HT-29 (cell line): ENCODE measurements at regions not wholly inside any gene's neighbourhood (a gene's known extent, or its start where the extent isn't known, plus 50 kb on each side); places are given as distances from the start of the nearest gene placed in this dataset.
A peak's percentile ranks its signal among the peaks of the same experiment; 100 is the strongest.
"Not testable (repeated sequence)": the region's sequence is repeated elsewhere in the genome, so short reads cannot be mapped to it uniquely, and the experiment has no call there.

Experiments
- DNase-seq: peaks from one replicate; pipeline ENCODE4 v3.0.0-alpha.2; 2015; ENCODE audit warnings: low spot score

DNA sequence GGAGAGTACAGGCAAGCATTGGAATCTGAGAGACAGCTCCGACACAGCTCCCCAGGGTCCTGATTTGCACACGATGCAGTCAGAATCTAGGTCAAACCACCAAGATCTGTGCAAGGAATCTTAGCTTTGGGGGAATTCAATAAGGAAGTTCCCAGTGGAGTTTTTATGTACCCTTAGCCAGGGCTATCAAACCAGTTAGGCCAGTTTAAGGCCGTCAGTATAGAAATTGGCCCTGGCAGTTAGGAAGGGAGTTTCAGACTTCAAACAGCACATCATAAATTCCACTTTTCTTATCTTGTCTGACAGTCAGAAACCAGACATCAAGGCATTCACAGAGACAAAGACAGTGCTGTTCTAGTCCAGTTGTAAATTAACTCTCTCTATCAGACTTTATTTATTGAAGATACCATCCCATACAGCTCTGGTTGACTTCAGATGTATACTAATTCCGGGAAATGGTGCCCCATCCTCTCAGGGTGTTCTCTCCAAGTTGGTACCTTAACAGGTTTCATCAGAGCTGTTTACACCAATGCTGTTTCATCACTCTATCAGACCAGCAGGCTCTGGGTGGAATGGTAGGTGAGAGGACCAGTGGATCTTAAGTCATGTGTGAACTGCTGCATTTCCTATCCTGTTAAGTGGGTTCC is 157.5 kb upstream of the ATF7IP start:
- peak; percentile 94 for DNase-seq

DNA sequence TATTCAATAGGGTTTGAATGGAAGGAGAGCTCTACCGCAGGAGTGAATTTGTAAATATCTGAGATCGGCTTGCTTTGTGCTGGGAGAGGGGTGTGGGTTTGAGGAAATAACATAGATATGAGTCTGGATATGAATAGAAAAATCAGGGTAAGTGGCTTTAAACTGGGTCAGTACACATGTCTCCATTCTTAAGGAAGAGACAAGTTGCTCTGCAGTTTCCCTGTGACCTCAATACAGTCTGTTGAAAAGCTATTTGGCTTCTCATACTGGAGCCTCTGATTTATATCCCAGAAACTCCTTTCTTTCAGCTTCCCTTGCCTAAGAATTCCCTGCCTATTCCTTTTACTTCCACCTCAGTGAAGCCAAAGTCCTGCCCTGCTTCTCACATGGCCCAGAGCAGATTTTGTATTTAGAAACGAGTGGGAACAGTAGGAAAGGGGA is 153.5 kb upstream of the ATF7IP start:
- peak; percentile 9 for DNase-seq

DNA sequence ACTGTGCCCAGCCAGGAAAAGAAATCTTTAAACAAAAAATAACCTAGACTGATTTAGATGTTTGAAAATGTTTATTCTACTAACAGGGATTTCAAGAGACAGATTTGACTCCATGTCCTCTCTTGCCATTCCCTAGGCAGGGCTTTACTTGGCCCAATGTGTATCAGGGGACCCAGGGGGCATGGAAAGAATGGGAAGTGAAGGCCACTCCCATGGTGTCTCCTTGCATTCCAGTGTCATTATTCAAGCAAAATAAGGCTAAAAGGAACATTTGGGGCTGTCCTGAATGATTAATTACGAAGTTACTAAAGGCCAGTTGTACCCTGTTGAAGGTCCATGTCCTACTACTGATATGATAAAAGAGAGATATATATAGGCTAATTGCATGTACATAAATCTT is 151.9 kb upstream of the ATF7IP start:
- no peak for DNase-seq

DNA sequence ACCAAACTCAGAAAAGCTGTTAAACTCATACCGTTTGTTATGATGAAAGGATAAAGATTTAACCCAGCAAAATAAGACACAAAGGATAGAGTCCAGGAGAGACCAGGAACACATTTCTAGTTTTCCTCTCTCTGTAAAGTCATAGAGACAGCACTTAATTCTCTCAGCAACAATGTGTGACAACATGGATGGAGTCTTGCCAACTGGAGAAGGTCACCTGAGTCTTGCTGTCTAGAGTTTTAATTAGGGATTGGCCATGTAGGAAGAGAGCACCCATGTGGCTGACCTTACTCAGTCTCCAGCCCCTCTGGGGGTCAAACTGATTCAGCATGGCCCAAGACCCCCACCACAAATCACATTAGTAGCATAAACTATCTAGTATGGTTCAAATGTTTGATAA is 151.0 kb upstream of the ATF7IP start:
- DNase-seq, result no peak

DNA sequence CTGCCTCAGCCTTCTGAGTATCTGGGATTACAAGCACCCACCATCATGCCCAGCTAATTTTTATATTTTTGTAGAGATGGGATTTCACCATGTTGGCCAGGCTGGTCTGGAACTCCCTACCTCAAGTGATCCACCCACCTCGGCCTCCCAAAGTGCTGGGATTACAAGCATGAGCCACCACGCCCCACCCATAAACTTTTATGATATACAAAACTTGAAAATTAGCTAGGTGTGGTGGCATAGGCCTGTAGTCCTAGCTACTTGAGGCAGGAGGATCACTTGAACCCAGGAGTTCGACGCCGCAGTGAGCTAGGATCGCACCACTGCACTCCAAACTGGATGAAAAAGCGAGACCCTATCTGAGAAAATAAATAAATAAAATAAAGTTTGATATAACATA is 149.5 kb upstream of the ATF7IP start:
- not testable (repeated sequence) for DNase-seq

DNA sequence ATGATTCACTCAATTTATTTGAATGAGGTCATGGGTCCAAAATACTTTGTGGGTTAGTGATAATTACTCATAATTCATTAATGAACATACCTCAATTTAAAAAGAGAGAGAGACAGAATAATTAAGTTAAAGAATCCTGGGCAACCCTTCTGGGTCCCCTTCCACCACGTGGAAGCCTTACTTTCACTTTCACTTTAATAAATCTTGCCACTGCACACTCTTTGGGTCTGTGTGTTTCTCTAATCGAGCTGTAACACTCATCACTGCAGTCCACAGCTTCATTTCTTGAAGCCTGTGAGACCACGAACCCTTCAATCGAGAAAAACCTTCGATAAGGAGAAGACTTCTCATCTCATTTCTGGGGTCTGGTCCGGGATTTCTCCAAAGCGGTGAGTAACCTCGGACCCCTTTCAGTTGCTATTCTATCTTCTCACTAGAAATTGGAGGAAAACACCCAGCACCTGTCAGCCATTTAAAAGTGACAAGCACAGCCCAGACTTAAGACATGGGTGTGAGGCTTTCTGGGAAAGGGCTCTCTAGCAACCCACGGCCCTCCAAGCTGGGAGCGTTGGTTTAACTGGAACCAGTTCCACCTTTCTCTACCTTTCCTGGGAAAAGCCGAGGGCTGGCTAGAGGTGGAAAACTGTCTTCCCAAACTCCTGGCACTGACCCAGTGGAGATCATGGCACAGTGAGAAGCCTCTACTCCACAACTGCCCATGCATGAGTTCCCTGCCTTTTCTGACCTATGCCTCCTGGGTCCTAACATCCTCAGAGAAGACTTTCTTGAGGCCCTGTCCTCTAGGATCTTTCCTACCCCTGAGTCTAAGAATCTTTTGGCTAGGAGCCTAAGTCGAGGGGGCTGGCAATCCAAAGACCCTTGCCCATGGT is 148.8 kb upstream of the ATF7IP start:
- DNase-seq, result peak; percentile 16

DNA sequence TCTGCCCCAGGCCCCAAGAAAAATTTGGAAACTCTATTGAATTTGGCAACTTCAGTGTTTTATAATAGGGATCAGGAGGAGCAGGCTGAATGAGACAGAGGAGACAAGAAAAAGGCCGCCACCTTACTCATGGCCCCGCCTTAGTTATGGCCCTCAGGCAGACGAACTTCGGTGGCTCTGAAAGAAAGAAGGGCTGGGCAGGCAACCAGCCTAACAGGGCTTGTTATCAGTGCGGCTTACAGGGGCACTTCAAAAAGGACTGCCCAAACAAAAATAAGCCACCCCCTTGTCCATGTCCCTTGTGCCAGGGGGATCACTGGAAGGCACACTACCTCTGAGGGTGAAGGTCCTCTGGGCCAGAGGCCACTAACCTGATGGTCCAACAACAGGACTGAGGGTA is 146.3 kb upstream of the ATF7IP start:
- no peak for DNase-seq

DNA sequence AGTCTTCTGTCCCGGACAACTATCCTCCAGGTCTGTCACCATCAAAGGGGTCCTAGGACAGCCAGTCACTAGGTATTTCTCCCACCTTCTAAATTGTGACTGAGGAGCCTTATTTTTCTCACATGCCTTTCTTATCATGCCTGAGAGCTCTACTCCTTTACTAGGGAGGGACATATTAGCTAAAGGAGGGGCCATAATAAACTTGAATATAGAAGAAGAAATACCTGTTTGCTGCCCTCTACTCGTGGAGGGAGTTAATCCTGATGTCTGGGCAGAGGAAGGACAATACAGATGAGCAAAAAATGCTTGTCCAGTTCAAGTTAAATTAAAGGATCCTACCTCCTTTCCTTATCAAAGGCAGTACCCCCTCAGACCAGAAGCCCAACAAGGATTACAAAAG is 145.8 kb upstream of the ATF7IP start:
- DNase-seq, result peak; percentile 43

DNA sequence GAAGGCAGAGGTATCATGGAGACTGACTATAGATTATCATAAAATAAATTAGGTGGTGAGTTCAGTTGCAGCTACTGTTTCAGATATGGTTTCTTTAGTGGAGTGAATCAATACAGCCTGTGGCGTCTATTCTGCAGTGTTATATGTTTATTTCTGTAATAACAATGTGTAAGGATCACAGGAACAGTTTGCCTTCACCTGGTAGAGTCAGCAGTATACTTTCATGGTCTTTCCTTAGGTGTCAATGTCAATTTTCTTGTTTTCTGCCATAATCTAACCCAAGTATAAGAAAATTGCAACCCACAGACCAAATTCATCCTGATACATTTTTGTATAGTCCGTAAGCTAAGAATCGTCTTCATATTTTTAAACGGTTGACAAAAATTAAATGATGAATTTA is 140.4 kb upstream of the ATF7IP start:
- no peak for DNase-seq

DNA sequence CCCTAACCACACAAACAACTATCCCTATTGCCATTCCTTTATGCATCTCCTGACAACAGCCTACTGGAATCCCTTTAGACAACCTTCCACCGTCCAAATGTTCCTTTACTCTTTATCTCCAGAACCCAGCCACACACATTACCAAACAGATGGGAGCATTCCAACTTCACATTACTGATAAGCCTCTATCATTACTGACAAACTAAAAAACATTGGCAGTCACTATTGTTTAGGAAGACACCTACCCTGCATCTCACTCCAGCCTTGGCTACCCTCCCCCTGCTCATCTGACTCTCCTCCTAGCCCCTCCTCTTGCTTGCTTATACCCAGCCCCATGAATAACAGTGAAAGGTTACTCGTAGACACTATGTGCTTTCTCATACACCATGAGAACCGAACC is 130.3 kb upstream of the ATF7IP start:
- DNase-seq, result not testable (repeated sequence)

DNA sequence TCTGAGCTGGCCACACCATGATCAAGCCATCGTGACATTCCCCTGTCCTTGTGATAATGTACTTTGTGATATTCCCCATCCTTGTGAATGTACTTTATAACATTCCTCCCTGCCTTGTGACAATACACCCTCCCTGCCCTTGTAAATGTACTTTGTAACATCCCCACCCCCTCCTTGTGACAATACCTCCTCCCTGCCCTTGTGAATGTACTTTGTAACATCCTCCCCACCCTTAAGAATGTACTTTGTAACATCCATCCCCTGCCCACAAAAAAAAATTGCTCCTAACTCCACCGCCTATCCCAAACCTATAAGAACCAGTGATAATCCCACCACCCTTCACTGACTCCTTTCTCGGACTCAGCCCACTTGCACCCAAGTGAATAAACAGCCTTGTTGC is 128.8 kb upstream of the ATF7IP start:
- DNase-seq, result not testable (repeated sequence)

DNA sequence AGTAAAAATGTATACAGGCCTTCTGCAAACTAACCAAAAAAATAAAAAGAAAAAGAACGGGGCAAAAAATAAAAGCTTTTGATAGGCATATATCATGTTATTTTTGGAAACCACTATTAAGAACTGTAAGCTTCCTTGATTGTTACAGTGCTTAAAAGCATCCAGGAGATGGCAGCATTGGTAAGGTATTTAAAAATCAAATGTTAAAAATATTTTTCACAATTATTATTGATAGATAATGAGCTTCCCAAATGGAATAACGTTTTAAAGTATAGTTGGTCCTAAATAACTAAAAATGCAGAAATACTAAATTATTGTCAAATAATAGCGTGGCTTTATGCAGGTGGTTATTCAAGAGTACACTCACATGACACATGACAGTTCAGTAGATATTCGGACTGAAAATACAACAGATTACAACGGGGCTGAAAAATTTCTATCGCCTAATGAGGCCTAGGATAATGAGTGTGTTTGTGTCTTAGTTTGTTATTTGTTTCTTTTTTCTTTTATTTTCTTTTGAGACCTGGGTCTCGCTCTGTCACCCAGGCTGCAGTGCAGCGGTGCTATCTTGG is 127.2 kb upstream of the ATF7IP start:
- DNase-seq, result peak; percentile 63

DNA sequence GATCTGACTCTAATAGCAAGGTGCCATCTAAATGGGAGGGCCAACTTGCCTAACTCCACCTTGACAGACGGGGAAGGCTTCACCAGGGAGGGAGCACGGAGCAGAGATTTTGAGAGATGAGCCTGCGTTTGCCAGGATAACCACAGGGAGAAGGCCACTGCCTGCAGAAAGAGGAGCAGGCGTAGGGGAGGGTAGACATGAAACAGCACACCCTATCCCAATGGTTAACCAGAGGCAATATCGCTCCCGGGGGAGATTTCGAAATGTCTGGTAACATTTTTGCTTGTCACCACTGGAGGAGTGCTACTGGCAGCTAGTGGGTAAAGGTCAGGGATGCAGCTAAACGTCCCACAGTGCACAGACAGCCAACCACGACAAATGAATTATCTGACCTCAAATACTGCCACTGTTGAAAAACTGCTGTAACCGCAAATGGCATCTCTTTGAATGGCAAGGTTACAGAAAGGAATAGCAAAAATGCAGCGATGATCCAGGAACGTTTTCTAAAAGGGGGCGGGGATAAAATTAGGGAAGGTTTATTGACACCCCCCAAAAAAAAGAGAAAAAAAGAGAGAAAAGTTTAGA is 126.0 kb upstream of the ATF7IP start:
- peak; percentile 39 for DNase-seq

DNA sequence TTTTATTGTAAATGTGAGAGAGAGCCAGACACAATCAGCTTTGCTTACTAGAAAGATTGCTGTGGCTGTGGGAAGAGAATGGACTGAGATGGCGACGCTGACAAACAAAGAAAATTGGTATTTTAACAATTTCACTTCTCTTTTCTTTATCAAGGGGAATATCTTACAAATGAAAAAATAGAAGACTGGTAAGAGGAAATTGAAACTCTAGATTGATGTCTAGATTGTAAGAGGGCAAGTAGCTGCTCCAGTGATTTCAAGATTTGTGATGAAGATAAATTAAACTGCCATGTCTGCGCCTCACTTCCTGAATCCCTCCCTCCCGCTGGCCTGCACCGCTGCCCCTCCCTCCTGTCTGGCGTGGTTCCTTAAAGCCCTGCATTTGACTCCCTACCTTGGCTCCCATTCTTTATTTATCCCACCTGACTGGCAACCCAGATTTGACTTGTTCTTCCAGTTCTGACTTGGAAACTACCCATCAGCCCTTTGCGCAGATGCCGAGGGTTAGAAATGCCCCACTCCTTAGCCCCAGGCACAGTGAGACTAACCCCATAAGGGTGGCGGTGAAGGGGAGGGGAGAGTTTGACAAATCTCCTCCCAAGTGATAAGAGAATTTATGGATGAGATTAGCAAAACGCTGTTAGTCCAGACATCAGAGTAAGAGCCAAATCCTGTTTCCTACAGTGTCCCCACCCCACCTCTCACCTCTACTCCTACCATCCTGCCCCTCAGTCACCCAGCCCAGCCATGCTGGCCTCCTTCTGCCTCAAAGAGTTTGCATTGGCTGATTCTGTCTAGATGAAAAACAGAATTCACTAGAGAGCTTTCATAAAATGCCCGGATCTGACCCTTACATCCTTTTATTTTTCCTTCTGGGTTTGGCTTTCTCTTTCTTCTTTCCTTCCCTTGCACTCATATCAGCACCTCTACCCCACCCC is 125.3 kb upstream of the ATF7IP start:
- peak; percentile 9 for DNase-seq

DNA sequence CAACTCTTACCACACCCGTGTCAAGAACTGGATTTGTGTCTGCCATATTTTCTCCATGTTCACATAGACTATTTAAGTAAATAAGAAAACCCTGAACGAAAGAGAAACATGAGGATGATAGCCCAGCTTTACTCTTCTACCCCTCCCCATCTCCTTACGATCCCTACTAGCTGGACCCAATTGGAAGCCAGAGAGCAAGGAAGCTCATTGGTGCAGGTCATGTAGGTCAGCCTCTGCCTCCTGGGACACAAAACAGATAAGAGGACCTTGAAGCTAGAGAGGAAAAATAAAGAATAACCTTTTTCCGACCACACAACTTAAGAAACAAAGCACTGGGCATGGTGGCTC is 124.6 kb upstream of the ATF7IP start:
- no peak for DNase-seq

DNA sequence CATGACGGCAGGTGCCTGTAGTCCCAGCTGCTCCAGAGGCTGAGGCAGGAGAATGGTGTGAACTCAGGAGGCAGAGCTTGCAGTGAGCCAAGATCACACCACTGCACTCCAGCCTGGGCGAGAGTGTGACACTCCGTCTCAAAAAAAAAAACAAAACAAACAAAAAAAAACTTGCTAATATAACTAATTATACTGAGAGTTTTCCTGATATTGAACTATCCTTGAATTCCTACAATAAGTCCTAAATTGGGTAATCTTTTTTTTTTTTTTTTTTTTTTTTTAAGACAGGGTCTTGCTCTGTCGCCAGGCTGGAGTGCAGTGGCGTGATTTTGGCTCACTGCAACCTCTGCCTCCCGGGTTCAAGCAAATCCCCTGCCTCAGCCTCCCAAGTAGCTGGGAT is 122.7 kb upstream of the ATF7IP start:
- DNase-seq, result not testable (repeated sequence)

DNA sequence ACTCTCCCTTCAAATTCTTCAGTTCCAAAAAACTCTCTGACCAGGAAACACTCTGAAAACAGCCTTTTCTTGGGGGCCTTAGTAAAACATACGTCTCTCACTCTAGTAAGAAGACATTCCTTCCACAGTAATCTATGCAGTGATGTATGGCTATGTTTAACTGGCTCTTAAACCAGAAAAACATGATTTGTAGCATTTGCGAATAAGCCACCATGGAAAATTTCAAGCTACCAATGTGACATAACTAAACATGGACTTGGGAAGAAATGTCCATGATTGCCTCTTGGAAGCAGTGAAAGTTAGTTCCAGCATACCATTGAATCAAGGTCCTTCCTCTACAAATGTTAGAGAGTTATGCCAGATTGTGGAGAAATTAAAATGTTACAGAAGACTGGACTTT is 121.5 kb upstream of the ATF7IP start:
- no peak for DNase-seq

DNA sequence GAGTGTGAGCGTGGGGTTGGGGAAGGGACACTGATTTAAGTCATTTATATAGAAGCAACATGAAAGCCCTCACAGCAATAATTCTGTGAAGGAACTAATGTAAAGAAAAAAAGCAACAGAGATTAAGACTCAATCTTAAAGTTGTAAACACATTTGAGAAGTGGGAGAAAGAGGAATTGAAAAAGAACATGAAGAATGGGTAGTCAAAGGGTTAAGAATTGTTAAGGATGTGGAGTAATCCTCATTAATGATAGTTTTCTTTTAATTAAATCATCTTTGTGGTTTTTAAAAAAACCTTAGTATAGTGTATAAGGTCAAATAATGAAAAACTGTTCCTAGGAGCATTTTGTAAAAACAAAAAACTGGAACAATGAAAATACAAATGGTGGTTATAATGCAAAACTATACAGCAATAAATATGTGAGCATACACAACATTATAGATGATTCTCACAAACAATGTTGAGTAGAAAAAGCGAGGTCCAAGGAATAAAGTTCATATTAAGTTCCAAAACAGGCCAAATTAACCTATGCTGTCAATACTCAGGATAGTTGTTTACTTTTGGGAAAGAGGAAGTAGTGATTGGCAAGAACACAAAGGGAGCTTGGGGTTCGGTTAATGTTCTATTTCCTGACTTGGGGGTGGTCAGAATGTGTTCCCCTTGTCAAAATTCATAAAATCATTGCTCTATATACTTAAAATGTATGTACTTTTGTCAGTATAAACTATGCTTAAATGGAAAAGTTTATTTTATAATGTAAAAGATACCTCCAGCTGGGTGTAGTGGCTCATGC is 120.4 kb upstream of the ATF7IP start:
- no peak for DNase-seq

DNA sequence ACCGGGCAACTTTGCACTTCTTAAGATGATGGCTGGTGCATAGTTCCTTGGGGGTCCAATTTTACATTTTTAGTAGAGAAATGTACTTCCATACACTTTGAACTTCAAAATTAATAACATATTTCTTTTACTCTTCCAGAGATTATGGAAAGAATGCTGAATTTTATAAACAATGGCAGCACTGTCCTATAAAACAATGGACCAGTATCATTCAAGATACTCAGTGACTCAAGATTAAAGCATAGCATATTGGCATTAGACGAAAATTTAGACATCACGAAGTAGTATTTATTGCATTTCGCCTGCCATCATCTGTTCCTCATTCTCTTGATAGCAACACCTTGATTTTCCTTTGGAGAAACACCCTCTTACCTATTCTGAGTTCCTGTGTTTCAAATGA is 118.3 kb upstream of the ATF7IP start:
- no peak for DNase-seq

DNA sequence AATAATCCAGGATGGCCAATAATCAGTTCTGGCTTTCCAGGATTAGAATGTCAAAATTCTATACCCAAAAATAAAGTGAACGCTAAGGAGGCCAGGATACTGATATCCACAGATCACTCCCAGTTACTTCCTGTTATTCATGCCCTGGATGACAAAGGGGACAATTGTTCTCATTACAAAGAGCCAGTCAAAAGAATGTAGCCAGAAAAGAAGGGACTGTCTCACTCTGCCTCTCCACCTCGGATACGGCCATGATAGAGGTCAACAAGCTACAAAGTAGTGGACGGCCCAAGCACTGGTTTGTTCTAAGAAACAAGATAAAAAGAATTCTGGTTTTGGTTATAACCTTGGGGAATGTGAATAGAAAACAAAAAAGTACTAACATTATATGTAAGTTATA is 116.1 kb upstream of the ATF7IP start:
- peak; percentile 36 for DNase-seq

DNA sequence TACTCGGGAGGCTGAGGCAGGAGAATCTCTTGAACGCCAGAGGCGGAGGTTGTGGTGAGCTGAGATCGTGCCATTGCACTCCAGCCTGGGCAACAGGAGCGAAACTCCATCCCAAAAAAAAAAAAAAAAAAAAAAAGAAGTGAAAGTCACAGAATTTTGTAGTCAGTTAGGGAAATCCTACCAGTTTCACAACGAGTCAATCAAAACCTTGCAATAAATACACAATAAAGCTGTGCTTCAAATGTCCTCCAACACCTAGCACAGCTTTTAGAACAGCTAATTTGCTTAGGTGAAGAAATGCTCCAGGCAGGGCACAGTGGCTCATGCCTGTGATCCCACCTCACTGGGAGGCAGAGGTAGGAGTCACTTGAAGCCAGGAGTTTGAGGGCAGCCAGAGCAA is 112.8 kb upstream of the ATF7IP start:
- no peak for DNase-seq
